ENCODE measurements at regions not wholly inside any gene's neighbourhood (a gene's known extent, or its start where the extent isn't known, plus 50 kb on each side); places are given as distances from the start of the nearest gene placed in this dataset.

DNA sequence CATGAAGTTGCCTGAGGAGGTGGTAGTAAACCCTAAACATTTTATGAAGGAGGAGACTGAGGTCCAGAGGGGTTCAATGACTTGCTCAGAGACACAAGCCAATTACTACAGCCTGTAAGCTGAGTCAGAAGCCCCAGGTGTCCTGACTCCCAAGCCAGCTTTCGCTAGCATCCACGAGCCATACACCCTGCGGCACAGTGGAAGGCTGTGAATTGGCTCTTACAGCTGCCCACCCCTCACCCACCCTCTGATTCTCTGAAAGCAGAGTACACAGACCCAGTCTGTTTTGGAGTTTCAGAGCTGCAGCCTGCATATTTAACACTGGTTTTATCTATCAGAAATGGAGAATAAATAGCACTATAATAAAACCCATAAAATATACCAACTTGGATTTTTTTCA lies 253.4 kb downstream of the IGSF11 start:
- in situ Hi-C loops (cut with HindIII; ENCODE audit: low sequenced_read_pairs): no loop called here
- TF ChIP-seq, protein P1, sequence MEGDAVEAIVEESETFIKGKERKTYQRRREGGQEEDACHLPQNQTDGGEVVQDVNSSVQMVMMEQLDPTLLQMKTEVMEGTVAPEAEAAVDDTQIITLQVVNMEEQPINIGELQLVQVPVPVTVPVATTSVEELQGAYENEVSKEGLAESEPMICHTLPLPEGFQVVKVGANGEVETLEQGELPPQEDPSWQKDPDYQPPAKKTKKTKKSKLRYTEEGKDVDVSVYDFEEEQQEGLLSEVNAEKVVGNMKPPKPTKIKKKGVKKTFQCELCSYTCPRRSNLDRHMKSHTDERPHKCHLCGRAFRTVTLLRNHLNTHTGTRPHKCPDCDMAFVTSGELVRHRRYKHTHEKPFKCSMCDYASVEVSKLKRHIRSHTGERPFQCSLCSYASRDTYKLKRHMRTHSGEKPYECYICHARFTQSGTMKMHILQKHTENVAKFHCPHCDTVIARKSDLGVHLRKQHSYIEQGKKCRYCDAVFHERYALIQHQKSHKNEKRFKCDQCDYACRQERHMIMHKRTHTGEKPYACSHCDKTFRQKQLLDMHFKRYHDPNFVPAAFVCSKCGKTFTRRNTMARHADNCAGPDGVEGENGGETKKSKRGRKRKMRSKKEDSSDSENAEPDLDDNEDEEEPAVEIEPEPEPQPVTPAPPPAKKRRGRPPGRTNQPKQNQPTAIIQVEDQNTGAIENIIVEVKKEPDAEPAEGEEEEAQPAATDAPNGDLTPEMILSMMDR (IDR thresholded peaks at IDR 0.05; ENCODE audit: low read depth, low read length): no peak
- no peak for DNase-seq (ENCODE audit: low read depth, low spot score)
- H3K4me3 ChIP-seq (ENCODE audit: low read depth, low read length): no peak overlapping the region

DNA sequence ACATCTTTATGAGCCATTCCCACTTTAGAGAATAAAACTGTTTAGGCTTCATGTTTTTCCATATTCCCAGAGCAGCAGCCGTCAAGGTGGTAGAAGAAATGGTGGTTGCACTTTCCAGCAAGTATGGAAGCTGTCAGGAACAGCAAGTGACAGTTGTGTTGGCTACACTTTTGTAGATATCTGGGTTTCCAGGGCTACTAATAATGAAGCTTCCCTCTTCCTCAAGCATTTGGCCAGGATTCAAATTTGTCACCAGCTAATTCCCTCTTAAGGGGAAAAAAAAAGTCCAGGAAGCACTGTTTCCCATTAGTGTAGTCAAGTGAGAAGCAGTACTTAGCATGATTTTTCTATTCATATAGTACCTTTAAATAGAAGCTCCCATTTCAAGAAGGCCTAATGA lies 252.8 kb downstream of the IGSF11 start:
- DNase-seq (ENCODE audit: low read depth, low spot score): no peak
- in situ Hi-C loops (cut with HindIII; ENCODE audit: low sequenced_read_pairs): no loop called here
- TF ChIP-seq, protein P1 (IDR thresholded peaks at IDR 0.05; ENCODE audit: low read depth, low read length): no peak
- no peak overlapping the region for H3K4me3 ChIP-seq (ENCODE audit: low read depth, low read length)

DNA sequence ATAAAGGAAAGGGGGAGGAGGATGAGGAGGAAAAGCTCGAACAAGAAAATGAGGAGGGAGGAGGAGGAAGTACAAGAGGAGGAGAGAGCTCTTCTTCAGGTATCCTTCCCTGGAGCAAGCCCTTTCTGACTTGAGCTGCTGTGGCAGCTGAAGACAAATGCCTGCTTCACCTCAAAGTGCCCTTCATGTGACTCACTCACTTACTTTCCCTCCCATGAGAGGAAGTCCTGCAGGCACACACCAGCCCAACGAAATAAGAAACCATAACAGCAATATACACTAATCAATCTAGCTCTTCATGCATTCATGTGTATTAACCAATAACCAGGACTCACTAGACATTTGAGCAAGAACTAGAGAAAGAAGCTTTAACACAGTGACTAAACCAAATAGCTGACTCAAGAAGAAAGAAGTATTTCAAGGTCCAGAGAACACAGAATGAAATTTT lies 251.9 kb downstream of the IGSF11 start:
- in situ Hi-C loops (cut with HindIII; ENCODE audit: low sequenced_read_pairs): no loop called here
- DNase-seq (ENCODE audit: low read depth, low spot score): no peak
- no peak overlapping the region for H3K4me3 ChIP-seq (ENCODE audit: low read depth, low read length)
- TF ChIP-seq, protein P1 (IDR thresholded peaks at IDR 0.05; ENCODE audit: low read depth, low read length): no peak

DNA sequence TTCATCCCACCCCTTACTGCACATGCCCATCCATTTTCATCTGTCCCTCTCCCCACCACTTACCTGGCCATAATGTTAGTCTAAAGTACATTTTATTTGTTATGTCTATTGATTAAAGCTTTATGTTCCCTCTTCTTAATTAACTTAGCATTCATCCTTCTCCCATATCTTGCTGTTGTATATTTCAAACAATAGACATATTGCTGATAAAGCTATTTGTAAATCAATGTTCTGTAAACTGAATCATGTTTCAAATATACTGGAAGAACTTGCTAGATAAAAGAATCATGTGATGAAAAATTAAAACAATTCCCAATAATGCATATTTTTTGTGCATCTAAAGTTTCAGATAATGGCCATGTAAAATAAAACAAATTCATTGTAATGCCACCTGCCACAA lies 249.2 kb downstream of the IGSF11 start:
- no peak for DNase-seq (ENCODE audit: low read depth, low spot score)
- no peak overlapping the region for H3K4me3 ChIP-seq (ENCODE audit: low read depth, low read length)
- TF ChIP-seq, protein P1 (IDR thresholded peaks at IDR 0.05; ENCODE audit: low read depth, low read length): no peak
- in situ Hi-C loops (cut with HindIII; ENCODE audit: low sequenced_read_pairs): no loop called here

DNA sequence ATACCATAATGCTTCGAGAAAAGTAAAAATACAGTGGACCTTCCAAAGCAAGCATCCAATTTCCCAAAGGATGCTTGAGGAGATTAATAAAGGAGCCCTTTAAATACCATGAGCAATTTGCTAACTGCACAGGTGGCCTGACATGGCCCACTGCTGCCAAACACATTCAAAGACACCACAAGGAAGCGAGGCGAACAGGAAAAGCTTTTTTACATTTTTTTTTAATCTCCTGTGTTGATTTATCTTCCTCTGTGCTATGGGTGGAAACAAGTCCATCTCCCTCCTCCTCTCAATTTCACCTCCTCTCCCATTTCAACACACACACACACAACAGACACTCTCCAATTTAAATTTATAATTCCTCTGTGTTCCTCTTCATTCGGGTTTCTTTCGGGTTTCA lies 243.4 kb downstream of the IGSF11 start:
- no peak for DNase-seq (ENCODE audit: low read depth, low spot score)
- in situ Hi-C loops (cut with HindIII; ENCODE audit: low sequenced_read_pairs): no loop called here
- TF ChIP-seq, protein P1 (IDR thresholded peaks at IDR 0.05; ENCODE audit: low read depth, low read length): no peak
- H3K4me3 ChIP-seq (ENCODE audit: low read depth, low read length): no peak overlapping the region

DNA sequence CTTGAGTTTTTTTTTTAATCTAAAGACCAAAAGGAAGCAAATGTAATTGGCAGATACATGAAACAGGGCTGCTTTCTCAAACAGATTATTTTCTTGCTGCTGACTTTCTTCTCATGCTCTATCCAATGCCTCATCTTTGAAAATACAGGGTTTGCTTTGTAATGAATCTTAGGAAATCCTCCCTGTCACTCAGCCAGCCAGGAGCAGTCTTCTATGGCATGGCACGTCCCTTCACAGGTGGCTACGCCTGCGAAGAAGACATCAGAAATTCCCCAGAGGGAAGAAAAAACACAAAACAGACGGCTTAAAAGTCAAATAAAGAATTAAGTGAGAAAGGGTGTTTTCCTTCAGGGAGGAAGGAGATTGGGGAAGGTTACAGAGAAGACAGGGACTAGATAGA lies 242.5 kb downstream of the IGSF11 start:
- TF ChIP-seq, protein P1 (IDR thresholded peaks at IDR 0.05; ENCODE audit: low read depth, low read length): no peak
- no peak for DNase-seq (ENCODE audit: low read depth, low spot score)
- H3K4me3 ChIP-seq (ENCODE audit: low read depth, low read length): no peak overlapping the region
- in situ Hi-C loops (cut with HindIII; ENCODE audit: low sequenced_read_pairs): no loop called here

DNA sequence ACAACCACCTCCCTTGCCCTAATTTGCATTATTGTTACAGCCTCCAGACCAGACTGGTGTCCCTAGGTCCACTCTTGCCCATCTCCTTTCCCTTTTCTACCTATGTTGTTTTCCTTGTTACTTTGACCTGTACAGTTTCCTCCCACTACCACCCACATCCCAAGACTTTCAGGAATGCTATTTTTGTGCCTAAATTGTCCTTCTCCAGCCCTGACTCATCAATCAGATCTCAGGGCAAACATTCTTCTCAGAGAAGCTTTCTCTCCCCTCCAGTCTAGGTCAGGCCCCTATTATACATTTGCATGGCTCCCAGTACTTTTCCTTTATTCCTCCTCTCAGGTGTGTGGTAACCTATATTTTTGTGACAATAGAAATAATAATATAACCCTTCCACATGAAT lies 241.5 kb downstream of the IGSF11 start:
- in situ Hi-C loops (cut with HindIII; ENCODE audit: low sequenced_read_pairs): no loop called here
- TF ChIP-seq, protein P1 (IDR thresholded peaks at IDR 0.05; ENCODE audit: low read depth, low read length): no peak

More for the DNA sequence above, 241.5 kb downstream of the IGSF11 start:
- H3K4me3 ChIP-seq (ENCODE audit: low read depth, low read length): no peak overlapping the region
- DNase-seq (ENCODE audit: low read depth, low spot score): no peak

Data from astrocyte of the spinal cord (primary cell).